HG03558 (cell line): ENCODE measurements at regions not wholly inside any gene's neighbourhood (a gene's known extent, or its start where the extent isn't known, plus 50 kb on each side); places are given as distances from the start of the nearest gene placed in this dataset.
A peak's percentile ranks its signal among the peaks of the same experiment; 100 is the strongest.

Source experiments
- ATAC-seq: cut with Tn5 transposase; IDR thresholded peaks from one replicate; pipeline ENCODE4 v1.9.1; 2021; ENCODE audit warnings: moderate number of reproducible peaks; ENCODE audit not compliant: unreplicated experiment; ENCODE audit errors: extremely low read depth

- ATAC-seq: no peak
Observed at GRCh38 chr9:108535526-108535925, 320.3 kb downstream of the ACTL7B start.

- no peak for ATAC-seq
Observed at GRCh38 chr9:108534741-108535140, 321.0 kb downstream of the ACTL7B start.

- no peak for ATAC-seq
Observed at GRCh38 chr9:108530141-108530540, 325.6 kb downstream of the ACTL7B start.

GRCh38 chr9:108528231-108528630 is 327.6 kb downstream of the ACTL7B start:
- no peak for ATAC-seq

GRCh38 chr9:108526518-108526917 is 329.3 kb downstream of the ACTL7B start:
- ATAC-seq: no peak

- no peak for ATAC-seq
Observed at GRCh38 chr9:108525186-108525585, 330.6 kb downstream of the ACTL7B start.

- no peak for ATAC-seq
Observed at GRCh38 chr9:108521063-108521590, 334.7 kb downstream of the ACTL7B start.

- ATAC-seq: no peak
Observed at GRCh38 chr9:108519437-108519836, 336.3 kb downstream of the ACTL7B start.

- ATAC-seq: no peak
Observed at GRCh38 chr9:108517651-108518365, 338.0 kb downstream of the ACTL7B start.

- ATAC-seq: no peak
Observed at GRCh38 chr9:108516391-108516790, 339.4 kb downstream of the ACTL7B start.

- no peak for ATAC-seq
Observed at GRCh38 chr9:108515856-108516255, 339.9 kb downstream of the ACTL7B start.

- no peak for ATAC-seq
Observed at GRCh38 chr9:108512426-108513173, 343.2 kb downstream of the ACTL7B start.

- no peak for ATAC-seq
Observed at GRCh38 chr9:108511307-108511706, 344.5 kb downstream of the ACTL7B start.

- no peak for ATAC-seq
Observed at GRCh38 chr9:108496846-108497245, 358.9 kb downstream of the ACTL7B start.

- ATAC-seq: no peak
Observed at GRCh38 chr9:108489567-108489966, 366.2 kb downstream of the ACTL7B start.

GRCh38 chr9:108486831-108487230 is 369.0 kb downstream of the ACTL7B start:
- no peak for ATAC-seq

GRCh38 chr9:108484468-108484867 is 371.3 kb downstream of the ACTL7B start:
- no peak for ATAC-seq

- ATAC-seq: no peak
Observed at GRCh38 chr9:108483676-108484075, 372.1 kb downstream of the ACTL7B start.

GRCh38 chr9:108479989-108480652 is 375.7 kb downstream of the ACTL7B start:
- ATAC-seq: no peak

GRCh38 chr9:108478431-108479332 is 377.1 kb downstream of the ACTL7B start:
- peak; percentile 87 for ATAC-seq
